GM18870 (cell line): ENCODE measurements at regions not wholly inside any gene's neighbourhood (a gene's known extent, or its start where the extent isn't known, plus 50 kb on each side); places are given as distances from the start of the nearest gene placed in this dataset.
"Not testable (repeated sequence)": the region's sequence is repeated elsewhere in the genome, so short reads cannot be mapped to it uniquely, and the experiment has no call there.

Source experiments
- ATAC-seq: cut with Tn5 transposase; IDR thresholded peaks from one replicate; pipeline ENCODE4 v1.9.1; 2021; ENCODE audit warnings: moderate library complexity; ENCODE audit not compliant: unreplicated experiment

DNA sequence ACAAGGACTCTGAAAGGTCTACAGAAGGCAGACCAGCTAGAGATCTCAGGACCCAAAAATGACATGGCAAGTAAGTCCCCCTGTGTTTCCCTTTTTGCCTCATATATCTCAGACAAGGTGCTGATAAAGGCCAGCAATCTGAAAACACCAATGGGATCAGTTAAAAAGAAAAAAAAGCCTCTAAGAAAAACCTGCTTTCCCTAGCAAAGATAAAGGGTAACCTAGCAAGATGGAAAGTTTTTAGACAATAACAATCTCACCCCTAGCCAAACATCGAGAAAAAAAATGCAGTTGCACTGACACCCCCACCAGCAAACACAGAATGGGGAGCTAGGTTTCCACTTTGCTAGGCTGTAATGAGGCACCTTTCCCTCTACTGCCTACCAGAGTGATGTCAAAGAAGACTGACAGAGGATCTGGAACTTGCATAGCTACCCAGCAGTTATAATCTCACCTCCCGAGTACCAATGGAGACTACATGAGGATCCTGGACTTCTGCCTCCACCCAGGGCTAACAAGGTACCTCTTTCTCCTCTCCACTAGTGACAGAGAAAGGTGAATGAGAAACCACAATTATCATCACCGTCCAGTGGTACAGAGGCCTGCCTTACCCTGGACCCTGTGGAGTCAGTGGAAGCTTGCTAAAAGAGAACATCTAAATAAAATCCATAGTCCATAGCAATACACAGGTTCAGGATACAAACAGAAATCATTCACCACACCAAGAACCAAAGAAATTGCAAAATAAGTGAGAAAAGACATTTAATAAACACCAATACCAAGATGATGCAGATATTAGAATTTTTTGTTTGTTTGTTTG lies 240.8 kb downstream of the ARHGAP12 start:
- no peak for ATAC-seq

DNA sequence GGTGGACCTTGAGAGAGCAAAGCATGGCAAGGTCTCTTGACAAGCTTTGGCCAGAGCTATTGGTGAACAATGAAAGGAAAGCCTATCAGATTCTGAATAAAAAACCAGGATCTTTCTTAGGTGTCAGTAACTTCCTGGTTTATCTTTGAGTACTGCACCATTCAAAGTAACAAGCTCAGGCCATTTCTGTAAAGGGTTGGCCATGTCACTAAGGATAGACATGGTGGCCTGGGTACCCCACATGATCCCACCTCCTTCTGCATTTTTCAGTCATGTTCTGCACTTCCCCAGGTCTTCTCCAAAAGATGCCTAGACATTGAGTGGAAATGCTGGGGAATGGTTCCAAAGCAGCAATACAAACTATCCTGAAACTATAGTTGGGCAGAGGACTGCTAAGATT lies 242.0 kb downstream of the ARHGAP12 start:
- ATAC-seq: no peak

DNA sequence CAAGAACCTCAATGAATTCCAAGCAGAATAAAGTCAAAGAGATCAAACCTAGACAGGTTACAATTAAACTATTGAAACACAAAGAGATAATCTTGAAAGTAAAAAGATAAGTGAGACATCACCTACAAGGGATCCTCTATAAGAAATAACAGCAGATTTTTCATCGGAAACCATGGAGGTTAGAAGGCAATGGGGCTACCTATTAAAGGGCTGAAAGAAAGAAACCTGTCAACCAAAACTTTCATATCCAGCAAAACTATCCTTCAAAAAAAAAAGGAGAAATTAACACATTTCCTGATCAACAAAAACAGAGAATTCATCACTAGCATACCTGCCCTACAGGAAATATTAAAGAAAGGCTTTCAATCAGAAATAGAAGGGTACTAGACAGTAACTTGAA lies 244.9 kb downstream of the ARHGAP12 start:
- ATAC-seq: no peak

DNA sequence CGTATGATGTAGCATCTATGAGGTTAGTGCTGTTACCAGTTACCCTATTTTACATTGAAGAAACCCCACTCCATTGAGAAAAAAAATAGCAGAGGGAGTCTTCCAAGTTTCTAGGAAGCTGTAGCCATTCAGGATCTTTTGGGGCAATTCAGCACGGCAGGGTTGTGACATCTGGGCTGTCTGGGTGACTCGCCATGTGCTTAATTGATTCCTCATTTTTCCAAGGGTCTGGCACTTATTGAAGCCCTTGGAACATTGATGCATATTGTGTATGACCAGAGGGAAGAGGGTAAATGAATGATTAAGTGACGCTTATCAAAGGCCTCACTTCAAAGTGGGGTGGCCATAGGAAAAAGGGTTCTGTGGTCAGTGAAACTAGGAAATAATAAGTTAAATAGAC lies 248.7 kb downstream of the ARHGAP12 start:
- ATAC-seq: no peak

DNA sequence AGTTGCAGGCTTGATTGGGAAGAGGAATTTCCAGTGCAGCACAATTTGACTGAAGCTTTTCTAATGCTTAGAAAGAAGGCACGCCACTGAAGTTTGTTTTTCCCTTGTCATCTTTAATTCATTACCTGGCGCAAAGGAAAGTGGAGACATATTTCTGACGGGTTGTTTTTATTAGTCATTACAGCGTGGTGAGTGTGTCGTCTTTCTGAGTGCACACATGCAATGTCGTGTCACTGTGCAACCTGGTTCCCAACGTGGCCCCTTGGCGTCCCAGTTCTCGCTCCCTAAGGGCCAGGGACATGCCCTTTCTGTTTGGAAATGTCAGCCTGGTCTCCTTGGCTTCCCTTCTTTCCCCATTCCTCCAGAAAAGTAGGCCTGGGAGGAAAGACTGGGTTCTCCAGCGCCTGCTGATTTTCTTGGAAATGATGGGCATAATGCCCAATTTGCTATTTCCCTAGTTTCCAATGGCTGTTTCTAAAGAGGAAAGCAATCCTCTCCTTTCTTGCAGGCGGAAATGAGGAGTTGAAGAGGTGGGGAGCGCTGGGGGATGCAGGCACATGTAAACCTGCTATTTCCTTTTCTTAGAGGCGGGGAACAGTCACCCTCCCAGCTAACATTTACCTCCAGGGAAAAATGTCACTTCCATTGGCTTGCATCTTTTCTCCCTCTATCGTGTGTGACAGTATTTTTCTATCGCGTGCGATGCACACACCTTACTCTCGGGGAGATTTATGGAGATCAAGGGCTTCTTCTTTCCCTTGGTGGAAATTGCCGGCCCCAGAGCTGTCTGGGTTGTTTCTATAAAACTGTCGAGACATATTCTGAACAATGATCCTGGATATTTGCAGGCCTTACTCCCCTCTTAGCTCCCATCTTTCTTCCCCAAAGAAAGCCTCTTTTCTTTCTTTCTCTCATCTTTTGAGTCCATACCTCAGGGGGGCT lies 249.8 kb downstream of the ARHGAP12 start:
- no peak for ATAC-seq

DNA sequence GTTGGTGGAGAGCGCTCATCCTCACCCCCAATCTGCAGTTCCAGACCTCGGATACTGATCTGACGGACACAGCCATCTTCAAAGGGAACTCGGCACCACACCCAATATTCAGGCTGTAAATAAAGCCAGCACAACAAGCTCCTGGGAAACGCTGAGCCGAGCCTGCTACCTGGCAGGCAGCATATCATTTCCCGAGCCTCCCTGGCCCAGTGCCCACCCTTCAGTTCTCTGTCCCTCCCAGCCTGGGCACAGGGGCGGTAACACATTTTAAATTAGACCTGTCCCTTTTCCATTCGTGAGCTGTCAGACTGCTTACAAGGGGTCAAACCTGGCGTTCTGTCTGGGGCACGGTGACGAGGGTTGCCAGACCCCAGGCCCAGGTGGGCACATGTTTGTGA lies 250.5 kb downstream of the ARHGAP12 start:
- ATAC-seq: no peak

DNA sequence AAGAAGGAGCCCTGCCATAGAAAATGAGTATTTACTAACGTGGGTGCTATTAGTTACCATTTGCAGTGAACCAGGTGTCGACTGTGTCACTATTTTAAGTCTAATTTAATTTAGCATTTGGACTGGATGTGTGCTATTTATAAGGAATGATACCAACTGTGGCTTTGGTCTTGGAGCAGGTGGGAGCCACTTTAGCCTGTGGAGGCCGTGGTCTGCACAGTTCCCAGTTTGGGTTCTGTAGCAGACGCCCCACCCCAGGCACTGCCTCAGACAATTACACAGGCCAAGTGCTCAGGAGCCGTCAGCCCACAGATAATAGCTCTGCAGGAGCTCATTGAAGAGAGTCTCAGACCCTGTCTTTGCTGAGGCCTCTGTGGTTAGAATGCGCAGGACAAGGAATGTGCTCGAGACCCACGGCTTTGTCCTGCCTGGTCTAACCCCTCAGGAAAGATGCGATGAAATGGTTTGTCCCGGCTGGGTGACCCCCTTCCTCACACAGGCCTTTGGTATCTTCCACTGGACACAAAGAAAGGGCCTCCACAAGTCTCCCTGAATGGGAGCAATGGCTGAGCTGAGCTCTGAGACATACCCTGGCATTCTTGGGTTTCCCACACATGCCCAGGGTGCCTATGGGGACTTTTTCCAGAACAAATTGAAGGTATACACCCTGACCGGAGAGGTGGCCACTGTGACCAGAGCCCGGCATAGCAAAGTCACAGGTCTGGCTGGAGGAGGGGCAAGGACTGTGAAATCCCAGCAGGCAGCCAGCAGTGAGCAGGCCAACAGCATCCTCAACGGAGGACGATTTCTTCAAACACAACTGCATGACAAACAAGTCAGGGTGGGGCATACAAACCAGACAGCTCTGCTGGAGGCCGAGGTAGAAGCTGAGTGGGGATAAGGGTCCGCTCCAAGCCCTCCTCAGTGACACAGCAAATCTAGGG lies 251.2 kb downstream of the ARHGAP12 start:
- no peak for ATAC-seq

DNA sequence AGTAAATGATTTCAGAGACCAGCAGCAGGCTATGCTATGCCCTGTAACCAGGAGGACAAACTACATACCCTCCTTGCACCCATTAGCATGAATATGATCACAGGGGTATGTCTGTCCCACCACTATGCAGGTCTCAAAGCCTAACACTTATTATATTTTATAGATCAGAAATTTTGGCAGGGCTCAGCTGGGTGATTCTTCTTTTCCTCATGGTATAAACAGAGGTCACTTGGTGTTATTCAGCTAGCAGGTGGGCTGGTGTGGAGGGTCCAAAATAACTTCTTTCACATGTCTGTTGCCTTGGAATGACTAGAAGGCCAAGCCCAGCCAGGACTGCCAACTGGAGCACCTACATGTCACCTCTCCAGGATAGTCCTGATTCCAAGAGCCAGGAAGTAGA lies 252.9 kb downstream of the ARHGAP12 start:
- no peak for ATAC-seq

DNA sequence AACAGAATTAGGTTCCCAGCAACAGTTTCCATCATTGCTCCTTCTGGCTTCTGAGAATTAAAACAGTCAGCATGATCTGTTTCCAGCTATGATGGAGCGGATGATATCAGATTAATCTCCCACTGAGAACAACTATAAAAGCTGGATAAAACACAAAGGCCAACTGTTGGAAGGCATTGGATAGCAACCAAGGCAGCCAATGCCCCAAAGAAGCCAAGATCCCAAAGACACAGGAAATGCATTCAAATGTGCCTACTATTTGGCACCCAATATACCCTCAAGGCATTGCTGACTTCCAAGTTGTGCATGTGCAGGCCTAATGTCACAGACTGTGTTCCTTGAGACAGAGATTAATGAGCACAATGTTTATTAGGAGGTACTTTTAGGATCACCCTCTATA lies 259.3 kb downstream of the ARHGAP12 start:
- no peak for ATAC-seq

DNA sequence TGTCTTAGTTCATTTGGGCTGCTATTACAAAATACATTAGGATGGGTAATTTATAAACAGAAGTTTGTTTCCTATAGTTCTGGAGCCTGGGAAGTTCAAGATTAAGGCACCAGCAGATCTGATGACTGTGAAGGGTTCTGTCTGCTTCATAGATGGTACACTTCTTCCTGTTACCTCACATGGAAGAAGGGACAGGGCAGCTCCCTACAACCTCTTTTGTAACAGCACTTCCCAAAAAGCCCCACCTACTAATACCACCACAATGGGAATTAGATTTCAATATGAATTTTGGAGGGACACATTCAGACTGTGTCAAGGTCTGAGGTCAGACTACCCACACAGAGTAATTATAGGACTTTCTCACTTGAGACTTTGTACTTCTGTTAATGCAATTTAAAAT lies 260.3 kb downstream of the ARHGAP12 start:
- no peak for ATAC-seq

DNA sequence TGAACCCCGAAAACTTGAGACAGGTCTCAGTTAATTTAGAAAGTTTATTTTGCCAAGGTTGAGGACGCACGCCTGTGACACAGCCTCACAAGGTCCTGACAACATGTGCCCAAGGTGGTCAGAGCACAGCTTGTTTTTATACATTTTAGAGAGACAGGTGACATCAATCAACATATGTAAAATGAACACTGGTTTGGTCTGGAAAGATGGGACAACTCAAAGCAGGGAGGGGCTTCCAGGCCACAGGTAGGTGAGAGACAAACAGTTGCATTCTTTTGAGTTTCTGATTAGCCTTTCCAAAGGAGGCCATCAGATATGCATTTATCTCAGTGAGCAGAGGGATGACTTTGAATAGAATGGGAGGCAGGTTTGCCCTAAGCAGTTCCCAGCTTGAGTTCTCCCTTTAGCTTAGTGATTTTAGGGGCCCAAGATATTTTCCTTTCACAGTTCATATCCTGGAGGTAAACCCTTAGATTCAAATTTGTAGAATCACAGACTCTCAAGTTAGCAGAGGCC lies 262.8 kb downstream of the ARHGAP12 start:
- not testable (repeated sequence) for ATAC-seq

DNA sequence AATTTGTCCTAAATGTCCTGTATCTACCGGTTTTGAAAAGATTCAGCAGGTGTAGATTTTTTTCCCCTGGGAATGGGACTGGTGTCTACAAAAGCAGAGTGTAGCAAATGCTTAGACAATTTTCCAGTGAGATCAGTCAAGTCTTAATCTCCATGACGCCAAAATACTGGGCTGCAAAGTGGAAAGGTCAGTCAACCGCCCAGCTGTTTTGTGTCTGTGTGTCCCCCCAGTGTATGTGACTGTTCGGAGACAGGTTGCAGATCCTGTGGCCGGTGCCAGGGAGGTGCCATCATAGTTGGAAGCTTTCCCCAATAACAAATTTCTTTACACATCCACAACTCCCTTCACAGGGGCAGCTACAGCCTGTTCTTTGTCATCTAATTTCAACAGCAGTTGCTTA lies 263.8 kb downstream of the ARHGAP12 start:
- no peak for ATAC-seq

DNA sequence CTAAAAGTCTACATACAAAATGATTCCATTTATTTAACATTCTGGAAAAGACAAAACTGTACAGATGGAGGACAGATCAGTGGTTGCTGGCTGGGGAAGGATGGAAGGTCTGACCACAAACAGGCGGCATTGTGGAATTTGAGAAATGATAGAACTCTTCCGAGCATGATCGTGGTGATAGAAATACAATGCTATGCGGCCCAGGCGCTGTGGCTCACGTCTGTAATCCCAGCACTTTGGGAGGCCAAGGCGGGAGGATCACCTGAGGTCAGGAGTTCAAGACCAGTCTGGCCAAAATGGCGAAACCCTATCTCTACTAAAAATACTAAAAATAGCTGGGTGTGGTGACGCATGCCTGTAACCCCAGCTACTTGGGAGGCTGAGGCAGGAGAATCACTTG lies 264.6 kb downstream of the ARHGAP12 start:
- ATAC-seq: not testable (repeated sequence)

DNA sequence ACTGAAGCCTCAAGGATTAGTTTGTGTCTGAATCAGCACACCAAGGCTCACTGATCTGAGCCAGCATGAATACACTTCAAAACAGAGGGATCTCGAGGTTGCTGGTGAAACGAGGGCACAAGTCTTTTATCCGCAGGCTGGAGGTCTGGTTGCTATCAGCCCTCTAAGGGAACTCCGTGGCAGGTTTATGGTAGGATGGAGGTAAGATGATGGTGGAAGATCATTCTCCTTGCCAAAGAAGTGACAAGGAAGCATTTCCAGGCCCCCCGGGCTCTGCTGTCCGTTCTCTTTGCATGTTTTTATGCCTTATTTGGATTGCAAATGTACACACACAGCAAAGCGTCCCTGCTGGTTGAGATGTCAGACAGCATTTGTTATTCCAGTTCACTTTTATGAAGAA lies 268.3 kb downstream of the ARHGAP12 start:
- no peak for ATAC-seq

DNA sequence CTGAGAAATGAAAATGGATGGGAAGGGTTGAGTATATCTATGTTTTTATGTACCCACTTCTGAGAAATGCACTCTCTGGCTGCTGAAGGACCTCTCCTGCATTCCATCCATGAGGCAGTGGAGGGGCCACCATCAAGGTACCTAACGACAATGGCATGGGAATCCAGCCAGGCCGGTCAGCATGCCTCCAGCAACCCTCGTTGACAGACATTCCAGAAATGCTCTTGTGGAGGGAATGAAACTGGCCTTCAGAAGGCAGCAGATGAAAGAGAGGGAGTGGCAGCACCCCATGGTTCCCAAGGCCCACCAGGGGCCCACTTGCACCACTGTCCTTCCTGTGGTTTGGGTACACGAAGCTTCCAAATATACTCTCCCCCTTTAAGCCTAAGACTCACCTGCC lies 269.0 kb downstream of the ARHGAP12 start:
- ATAC-seq: no peak

DNA sequence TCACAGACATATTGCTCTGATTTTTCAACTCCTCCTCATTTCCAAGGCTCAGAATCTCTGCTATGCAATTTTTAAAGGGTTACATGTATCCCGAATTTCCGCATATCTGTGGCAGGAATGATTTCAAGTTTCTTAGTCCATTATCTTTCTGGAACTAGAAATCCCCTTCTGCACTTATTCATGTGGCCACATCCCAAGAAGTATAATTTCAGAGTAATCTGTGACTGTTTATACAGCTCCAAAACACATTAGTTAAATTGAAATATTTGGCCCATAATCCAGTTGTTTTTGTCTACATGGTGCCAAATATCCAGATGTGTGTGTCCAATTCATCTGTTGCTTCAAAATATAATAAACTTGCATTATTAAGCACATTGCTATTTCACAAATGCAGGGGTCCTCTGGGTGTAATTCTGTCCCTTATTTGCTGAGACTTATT lies 271.2 kb downstream of the ARHGAP12 start:
- ATAC-seq: no peak

DNA sequence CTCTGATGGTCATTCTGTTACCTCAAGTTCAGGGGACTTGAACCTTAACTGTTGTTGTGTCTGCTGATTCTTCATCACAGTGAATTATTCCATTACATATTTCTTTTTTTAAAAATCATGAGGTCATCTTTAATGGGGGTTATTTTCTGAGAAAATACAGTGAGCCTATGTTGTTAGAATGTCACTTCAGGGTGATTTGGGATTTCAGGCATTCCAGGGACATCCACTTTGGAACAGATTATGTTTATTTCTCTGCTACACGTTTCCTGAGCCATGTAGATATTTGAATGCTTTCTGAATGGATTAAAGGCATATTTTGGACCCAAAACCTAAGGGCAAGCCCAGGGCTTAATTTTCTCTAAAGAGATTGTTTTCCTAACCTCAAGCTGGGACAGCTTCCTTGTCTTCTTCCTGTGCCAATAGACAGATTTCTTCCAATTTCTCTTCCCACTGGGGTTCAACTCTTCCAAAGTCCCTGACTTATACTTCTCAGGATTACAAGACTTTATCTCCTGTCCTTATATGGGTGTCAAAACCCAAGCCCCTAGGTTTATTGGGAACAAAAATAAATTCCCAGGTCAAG lies 271.7 kb downstream of the ARHGAP12 start:
- ATAC-seq: no peak

DNA sequence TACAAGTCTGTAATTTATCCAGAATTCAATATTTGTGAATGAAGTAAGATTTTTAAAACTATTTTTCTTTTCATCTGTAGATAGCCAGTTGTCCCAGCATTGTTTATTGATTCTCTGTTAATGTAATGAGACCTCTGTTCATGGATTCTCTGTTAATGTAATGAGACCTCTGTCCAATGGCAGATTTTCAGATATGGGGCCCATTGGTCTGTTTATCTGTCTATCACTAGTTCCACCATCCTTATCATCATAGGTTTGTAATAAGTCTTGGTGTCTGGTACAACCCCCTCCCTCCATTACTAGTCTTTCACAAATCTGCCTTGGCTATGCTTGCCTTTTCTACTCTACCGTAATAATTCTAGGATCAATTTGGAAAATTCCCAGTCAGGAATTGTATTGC lies 276.6 kb downstream of the ARHGAP12 start:
- no peak for ATAC-seq

DNA sequence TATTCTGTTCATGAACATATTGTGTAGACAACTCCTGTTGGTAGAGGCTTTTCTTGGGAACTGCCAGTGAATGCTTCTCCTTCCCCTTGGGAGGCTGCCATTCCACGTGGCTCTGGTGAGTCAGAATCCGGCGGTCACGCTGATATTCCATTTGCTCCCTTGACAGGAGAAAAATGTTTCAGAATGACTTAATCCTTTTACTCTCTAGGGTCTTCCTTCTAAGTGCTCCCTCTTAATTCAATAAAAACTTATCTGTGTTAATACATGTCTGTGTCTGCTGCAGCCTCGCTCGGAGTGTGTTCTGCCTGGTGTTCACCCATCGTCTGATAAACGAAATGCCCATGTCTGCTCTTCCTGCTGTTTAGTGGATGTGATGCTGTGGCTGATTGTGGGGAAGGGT lies 278.6 kb downstream of the ARHGAP12 start:
- no peak for ATAC-seq

DNA sequence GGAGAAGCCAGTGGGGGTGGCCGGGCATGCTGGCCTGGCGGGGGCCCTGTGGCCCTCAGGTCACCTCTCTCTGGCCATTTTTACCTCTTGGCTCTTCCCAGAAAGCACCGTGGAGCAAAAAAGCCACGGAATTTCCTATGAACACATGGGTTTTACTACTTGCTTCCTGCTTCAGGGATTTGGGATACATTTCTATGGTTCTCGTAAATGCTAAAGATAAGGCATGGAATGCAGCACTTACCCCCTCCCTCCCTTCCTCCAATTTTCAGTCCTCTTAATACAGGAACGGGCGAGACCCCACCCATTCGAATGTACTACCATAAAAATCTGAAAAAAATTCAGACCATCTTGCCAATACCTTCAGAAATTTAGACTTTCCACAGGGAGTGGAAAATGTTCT lies 279.7 kb downstream of the ARHGAP12 start:
- no peak for ATAC-seq
